HG02970 (cell line): ENCODE measurements at regions not wholly inside any gene's neighbourhood (a gene's known extent, or its start where the extent isn't known, plus 50 kb on each side); places are given as distances from the start of the nearest gene placed in this dataset.

ENCODE experiments used
- ATAC-seq: cut with Tn5 transposase; IDR thresholded peaks from one replicate; pipeline ENCODE4 v1.9.1; 2021; ENCODE audit warnings: mild to moderate bottlenecking, moderate library complexity, moderate number of reproducible peaks; ENCODE audit not compliant: unreplicated experiment, low FRiP score

- no peak for ATAC-seq
These were observed 190.6 kb upstream of the NTM start for GRCh38 chr11:131179836-131180235.

- ATAC-seq, result no peak
These were observed 184.5 kb upstream of the NTM start for GRCh38 chr11:131185915-131186314.

- peak; percentile 81 for ATAC-seq
These were observed 183.8 kb upstream of the NTM start for GRCh38 chr11:131186629-131187101.

GRCh38 chr11:131190446-131190845 is 180.0 kb upstream of the NTM start:
- ATAC-seq, result no peak

- no peak for ATAC-seq
These were observed 178.8 kb upstream of the NTM start for GRCh38 chr11:131191606-131192005.

GRCh38 chr11:131192628-131193027 is 177.8 kb upstream of the NTM start:
- ATAC-seq, result no peak

GRCh38 chr11:131193031-131193501 is 177.3 kb upstream of the NTM start:
- no peak for ATAC-seq

- ATAC-seq, result no peak
These were observed 175.7 kb upstream of the NTM start for GRCh38 chr11:131194726-131195125.

GRCh38 chr11:131195661-131196517 is 174.5 kb upstream of the NTM start:
- no peak for ATAC-seq

GRCh38 chr11:131198161-131199014 is 172.0 kb upstream of the NTM start:
- ATAC-seq, result no peak

- ATAC-seq, result no peak
These were observed 171.5 kb upstream of the NTM start for GRCh38 chr11:131199015-131199280.

GRCh38 chr11:131201674-131202073 is 168.7 kb upstream of the NTM start:
- no peak for ATAC-seq

GRCh38 chr11:131203040-131203439 is 167.4 kb upstream of the NTM start:
- no peak for ATAC-seq

GRCh38 chr11:131204282-131204681 is 166.1 kb upstream of the NTM start:
- no peak for ATAC-seq

- no peak for ATAC-seq
These were observed 165.5 kb upstream of the NTM start for GRCh38 chr11:131204765-131205380.

GRCh38 chr11:131206671-131207070 is 163.7 kb upstream of the NTM start:
- ATAC-seq, result no peak

- ATAC-seq, result no peak
These were observed 162.5 kb upstream of the NTM start for GRCh38 chr11:131207901-131208300.

- ATAC-seq, result no peak
These were observed 152.8 kb upstream of the NTM start for GRCh38 chr11:131217313-131218310.

- ATAC-seq, result no peak
These were observed 151.9 kb upstream of the NTM start for GRCh38 chr11:131218542-131218941.

GRCh38 chr11:131219646-131220045 is 150.8 kb upstream of the NTM start:
- ATAC-seq, result no peak
